ENCODE measurements at regions not wholly inside any gene's neighbourhood (a gene's known extent, or its start where the extent isn't known, plus 50 kb on each side); places are given as distances from the start of the nearest gene placed in this dataset.

- TF ChIP-seq ZNF382 (CRISPR knock-in tag; IDR thresholded peaks at IDR 0.05; ENCODE audit: borderline replicate concordance): no peak
- no peak for TF ChIP-seq MLLT10 (CRISPR knock-in tag; IDR thresholded peaks at IDR 0.05)
- no peak for TF ChIP-seq BHLHE40 (IDR thresholded peaks at IDR 0.05; ENCODE audit: low read length)
- TF ChIP-seq YY1 (IDR thresholded peaks at IDR 0.05; ENCODE audit: insufficient read depth, insufficient replicate concordance, low read depth, low read length): no peak
- no peak for TF ChIP-seq FOXO1 (CRISPR knock-in tag; IDR thresholded peaks at IDR 0.05)
- no peak for TF ChIP-seq FOXM1 (CRISPR knock-in tag; IDR thresholded peaks at IDR 0.05)
- TF ChIP-seq NR2C2 (CRISPR knock-in tag; IDR thresholded peaks at IDR 0.05; ENCODE audit: borderline replicate concordance): 0 out of 2 replicates have a peak, but pooled peaks have one; percentile 6
- TF ChIP-seq ZNF512 (CRISPR knock-in tag; IDR thresholded peaks at IDR 0.05): no peak
- TF ChIP-seq CBX2 (IDR thresholded peaks at IDR 0.05; ENCODE audit: low read depth, low read length): no peak
- no peak for TF ChIP-seq CBX2 (CRISPR knock-in tag; IDR thresholded peaks at IDR 0.05; ENCODE audit: low read depth)
- no peak for TF ChIP-seq ZBTB3 (CRISPR knock-in tag; IDR thresholded peaks at IDR 0.05; ENCODE audit: borderline replicate concordance, low read depth)
- no peak for TF ChIP-seq GMEB2 (CRISPR knock-in tag; IDR thresholded peaks at IDR 0.05; ENCODE audit: low read depth)
- TF ChIP-seq ATAD3A (CRISPR knock-in tag; IDR thresholded peaks at IDR 0.05): no peak
- no peak for TF ChIP-seq HHEX (CRISPR knock-in tag; IDR thresholded peaks at IDR 0.05)
- no peak for TF ChIP-seq ZNF577 (CRISPR knock-in tag; IDR thresholded peaks at IDR 0.05; ENCODE audit: borderline replicate concordance, low read depth)
- TF ChIP-seq ATF2 (CRISPR knock-in tag; IDR thresholded peaks at IDR 0.05): 0 out of 2 replicates have a peak, but pooled peaks have one; percentile 40
- no peak for TF ChIP-seq MED13 (CRISPR knock-in tag; IDR thresholded peaks at IDR 0.05)
- TF ChIP-seq MNT (IDR thresholded peaks at IDR 0.05): no peak
- TF ChIP-seq ZNF720 (CRISPR knock-in tag; IDR thresholded peaks at IDR 0.05): no peak
- no peak for TF ChIP-seq MAFG (CRISPR knock-in tag; IDR thresholded peaks at IDR 0.05)
- TF ChIP-seq ELF4 (CRISPR knock-in tag; IDR thresholded peaks at IDR 0.05; ENCODE audit: borderline replicate concordance): no peak
- no peak for TF ChIP-seq ZNF691 (CRISPR knock-in tag; IDR thresholded peaks at IDR 0.05; ENCODE audit: borderline replicate concordance, low read depth)
- TF ChIP-seq ZNF350 (CRISPR knock-in tag; IDR thresholded peaks at IDR 0.05; ENCODE audit: borderline replicate concordance, low read depth): no peak
- TF ChIP-seq KDM1A (CRISPR knock-in tag; IDR thresholded peaks at IDR 0.05): no peak
- no peak for TF ChIP-seq ZFP82 (CRISPR knock-in tag; IDR thresholded peaks at IDR 0.05; ENCODE audit: borderline replicate concordance)
Measured at GRCh38 chr6:56692523-56693245, 50.0 kb upstream of the DST start (continued).

Data from HepG2 (cell line).